Stomach (tissue), 4 donors: ENCODE measurements at regions not wholly inside any gene's neighbourhood (a gene's known extent, or its start where the extent isn't known, plus 50 kb on each side); places are given as distances from the start of the nearest gene placed in this dataset.

ENCODE experiments used
- POLR2A ChIP-seq, 4 donors: fragments of 450-650 bp; IDR thresholded peaks; one replicate each; pipeline ENCODE4 v1.6.1; 2016; ENCODE audit warnings: antibody characterized with exemption in 4 of 4, control low read depth in 2 of 4, mild to moderate bottlenecking in 1 of 4, moderate library complexity in 1 of 4
- TF ChIP-seq, protein P1 (sequence below), 7 experiments: fragments of 450-650 bp in 4 of 7; fragments of 200-600 bp in 3 of 7; sonication (generic) in 3 of 7; IDR thresholded peaks; one replicate each; pipeline ENCODE4 v1.5.1; 2016 to 2019; ENCODE audit warnings: antibody characterized with exemption in 7 of 7, control low read depth in 2 of 7, mild to moderate bottlenecking in 1 of 7

DNA sequence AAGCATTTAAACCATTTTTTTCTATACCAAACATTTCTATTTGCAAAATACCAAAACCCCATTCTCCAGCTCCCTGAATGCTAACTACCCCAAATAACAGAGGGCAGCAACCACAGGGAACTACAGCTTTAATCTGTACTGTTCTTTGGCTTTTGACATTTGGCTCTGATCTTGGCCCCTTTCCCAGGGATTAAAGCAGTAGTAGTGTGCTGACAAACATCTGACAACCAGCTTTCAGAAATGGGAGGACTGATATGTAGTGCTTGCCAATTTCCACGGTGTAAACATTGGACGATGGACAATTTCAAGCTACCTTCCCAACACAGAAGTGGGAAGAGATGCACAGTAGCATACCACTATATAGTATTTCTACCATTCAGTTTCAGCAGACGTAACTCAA lies 88.4 kb upstream of the TEAD1 start:
- TF ChIP-seq, protein P1, sequence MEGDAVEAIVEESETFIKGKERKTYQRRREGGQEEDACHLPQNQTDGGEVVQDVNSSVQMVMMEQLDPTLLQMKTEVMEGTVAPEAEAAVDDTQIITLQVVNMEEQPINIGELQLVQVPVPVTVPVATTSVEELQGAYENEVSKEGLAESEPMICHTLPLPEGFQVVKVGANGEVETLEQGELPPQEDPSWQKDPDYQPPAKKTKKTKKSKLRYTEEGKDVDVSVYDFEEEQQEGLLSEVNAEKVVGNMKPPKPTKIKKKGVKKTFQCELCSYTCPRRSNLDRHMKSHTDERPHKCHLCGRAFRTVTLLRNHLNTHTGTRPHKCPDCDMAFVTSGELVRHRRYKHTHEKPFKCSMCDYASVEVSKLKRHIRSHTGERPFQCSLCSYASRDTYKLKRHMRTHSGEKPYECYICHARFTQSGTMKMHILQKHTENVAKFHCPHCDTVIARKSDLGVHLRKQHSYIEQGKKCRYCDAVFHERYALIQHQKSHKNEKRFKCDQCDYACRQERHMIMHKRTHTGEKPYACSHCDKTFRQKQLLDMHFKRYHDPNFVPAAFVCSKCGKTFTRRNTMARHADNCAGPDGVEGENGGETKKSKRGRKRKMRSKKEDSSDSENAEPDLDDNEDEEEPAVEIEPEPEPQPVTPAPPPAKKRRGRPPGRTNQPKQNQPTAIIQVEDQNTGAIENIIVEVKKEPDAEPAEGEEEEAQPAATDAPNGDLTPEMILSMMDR (IDR thresholded peaks at IDR 0.05), result no peak
- no peak for TF ChIP-seq POLR2A (IDR thresholded peaks at IDR 0.05)
